GOT3 (cell line): ENCODE measurements at regions not wholly inside any gene's neighbourhood (a gene's known extent, or its start where the extent isn't known, plus 50 kb on each side); places are given as distances from the start of the nearest gene placed in this dataset.
"Not testable (repeated sequence)": the region's sequence is repeated elsewhere in the genome, so short reads cannot be mapped to it uniquely, and the experiment has no call there.

Source experiments
- DNase-seq: peaks from one replicate; lab custom pipeline; 2025; ENCODE audit warnings: mixed read lengths; lab: John Stamatoyannopoulos, UW

GRCh38 chr1:209113521-209113920 is 470.0 kb upstream of the CAMK1G start:
- no peak for DNase-seq

- DNase-seq, result no peak
Observed at GRCh38 chr1:209116705-209117104, 466.8 kb upstream of the CAMK1G start.

GRCh38 chr1:209123601-209124000 is 459.9 kb upstream of the CAMK1G start:
- DNase-seq, result no peak

GRCh38 chr1:209129091-209129490 is 454.4 kb upstream of the CAMK1G start:
- DNase-seq, result not testable (repeated sequence)

GRCh38 chr1:209130886-209131285 is 452.6 kb upstream of the CAMK1G start:
- no peak for DNase-seq

GRCh38 chr1:209132736-209133467 is 450.6 kb upstream of the CAMK1G start:
- no peak for DNase-seq

- no peak for DNase-seq
Observed at GRCh38 chr1:209134001-209134400, 449.5 kb upstream of the CAMK1G start.

- no peak for DNase-seq
Observed at GRCh38 chr1:209143916-209144315, 439.6 kb upstream of the CAMK1G start.

GRCh38 chr1:209150114-209150513 is 433.4 kb upstream of the CAMK1G start:
- no peak for DNase-seq

- DNase-seq, result no peak
Observed at GRCh38 chr1:209153411-209153810, 430.1 kb upstream of the CAMK1G start.

GRCh38 chr1:209154912-209155311 is 428.6 kb upstream of the CAMK1G start:
- no peak for DNase-seq

GRCh38 chr1:209155546-209155945 is 428.0 kb upstream of the CAMK1G start:
- no peak for DNase-seq

GRCh38 chr1:209156991-209157390 is 426.5 kb upstream of the CAMK1G start:
- DNase-seq, result no peak

GRCh38 chr1:209157546-209158249 is 425.8 kb upstream of the CAMK1G start:
- DNase-seq, result no peak

GRCh38 chr1:209158851-209159250 is 424.7 kb upstream of the CAMK1G start:
- no peak for DNase-seq

GRCh38 chr1:209160230-209160629 is 423.3 kb upstream of the CAMK1G start:
- DNase-seq, result no peak

- no peak for DNase-seq
Observed at GRCh38 chr1:209162651-209163050, 420.9 kb upstream of the CAMK1G start.

GRCh38 chr1:209168204-209168603 is 415.3 kb upstream of the CAMK1G start:
- no peak for DNase-seq

GRCh38 chr1:209171151-209171550 is 412.4 kb upstream of the CAMK1G start:
- no peak for DNase-seq

GRCh38 chr1:209172286-209172685 is 411.2 kb upstream of the CAMK1G start:
- no peak for DNase-seq

- not testable (repeated sequence) for DNase-seq
Observed at GRCh38 chr1:209172792-209173542, 410.5 kb upstream of the CAMK1G start.

GRCh38 chr1:209173796-209174195 is 409.7 kb upstream of the CAMK1G start:
- DNase-seq, result not testable (repeated sequence)
